SK-N-SH treated with all-trans-retinoic acid at 6 μM for 48 hours (cell line): ENCODE measurements at regions not wholly inside any gene's neighbourhood (a gene's known extent, or its start where the extent isn't known, plus 50 kb on each side); places are given as distances from the start of the nearest gene placed in this dataset.

Experiments used
- ATAC-seq: fragments of 200-7000 bp; cut with Tn5 transposase; 3 replicates; pipeline ENCODE4 v1.9.1; 2020; ENCODE audit warnings: mild to moderate bottlenecking, moderate library complexity
- ARNTL ChIP-seq: fragments of 450-650 bp; formaldehyde crosslinking; IDR thresholded peaks from 2 replicates; pipeline ENCODE4 v1.5.0; 2020; ENCODE audit warnings: low read depth, mild to moderate bottlenecking, moderate library complexity, borderline replicate concordance
- BACH2 ChIP-seq: fragments of 250-450 bp; sonication (Bioruptor Pico); IDR thresholded peaks from 2 replicates; pipeline ENCODE4 v1.9.0; 2021; ENCODE audit warnings: mild to moderate bottlenecking, borderline replicate concordance
- CSDC2 ChIP-seq: fragments of 250-450 bp; sonication (Bioruptor Pico); IDR thresholded peaks from 2 replicates; pipeline ENCODE4 v1.5.0; 2020; ENCODE audit warnings: mild to moderate bottlenecking, moderate library complexity
- GLIS3 ChIP-seq: fragments of 250-450 bp; sonication (Bioruptor Pico); IDR thresholded peaks from 2 replicates; pipeline ENCODE4 v1.5.0; 2020; ENCODE audit warnings: mild to moderate bottlenecking, moderate library complexity
- ISL1 ChIP-seq: fragments of 250-450 bp; sonication (Bioruptor Pico); IDR thresholded peaks from 2 replicates; pipeline ENCODE4 v2.1.2; 2022; ENCODE audit warnings: mild to moderate bottlenecking, moderate library complexity
- OSR1 ChIP-seq: fragments of 250-450 bp; sonication (Bioruptor Pico); IDR thresholded peaks from 2 replicates; pipeline ENCODE4 v1.8.0; 2022; ENCODE audit warnings: moderate library complexity, mild to moderate bottlenecking, inconsistent platforms
- PATZ1 ChIP-seq: fragments of 250-450 bp; sonication (Bioruptor Pico); IDR thresholded peaks from 2 replicates; pipeline ENCODE4 v1.8.0; 2020; ENCODE audit warnings: mild to moderate bottlenecking, moderate library complexity, borderline replicate concordance
- PPARA ChIP-seq: fragments of 250-450 bp; sonication (Bioruptor Pico); IDR thresholded peaks from 2 replicates; pipeline ENCODE4 v1.5.0; 2020; ENCODE audit warnings: mild to moderate bottlenecking, borderline replicate concordance
- RARB ChIP-seq: fragments of 250-450 bp; sonication (Bioruptor Pico); IDR thresholded peaks from 2 replicates; pipeline ENCODE4 v1.8.0; 2021; ENCODE audit warnings: mild to moderate bottlenecking, moderate library complexity
- SNAI2 ChIP-seq: fragments of 250-450 bp; sonication (Bioruptor Pico); IDR thresholded peaks from 2 replicates; pipeline ENCODE4 v1.5.0; 2020; ENCODE audit warnings: mild to moderate bottlenecking, moderate library complexity
- TCF4 ChIP-seq: fragments of 250-450 bp; sonication (Bioruptor Pico); IDR thresholded peaks from 2 replicates; pipeline ENCODE4 v1.8.0; 2021; ENCODE audit warnings: mild to moderate bottlenecking, moderate library complexity, borderline replicate concordance
- TOX ChIP-seq: fragments of 250-450 bp; sonication (Bioruptor Pico); IDR thresholded peaks from 2 replicates; pipeline ENCODE4 v1.8.0; 2021; ENCODE audit warnings: mild to moderate bottlenecking, moderate library complexity, borderline replicate concordance
- ZC3H10 ChIP-seq: fragments of 250-450 bp; sonication (Bioruptor Pico); IDR thresholded peaks from 2 replicates; pipeline ENCODE4 v1.5.1; 2021; ENCODE audit warnings: mild to moderate bottlenecking, moderate library complexity
- ZFP3 ChIP-seq: fragments of 250-450 bp; sonication (Bioruptor Pico); IDR thresholded peaks from 2 replicates; pipeline ENCODE4 v1.5.0; 2020; ENCODE audit warnings: mild to moderate bottlenecking, moderate library complexity
- ZFP30 ChIP-seq: fragments of 450-650 bp; formaldehyde crosslinking; IDR thresholded peaks from 2 replicates; pipeline ENCODE4 v1.5.0; 2022; ENCODE audit warnings: mild to moderate bottlenecking, moderate library complexity
- ZNF565 ChIP-seq: fragments of 450-650 bp; formaldehyde crosslinking; conservative IDR thresholded peaks from 2 replicates; pipeline ENCODE4 v1.5.0; 2020; ENCODE audit warnings: low read depth, mild to moderate bottlenecking, moderate library complexity
- ZNF8 ChIP-seq: fragments of 450-650 bp; formaldehyde crosslinking; IDR thresholded peaks from 2 replicates; pipeline ENCODE4 v1.5.0; 2020; ENCODE audit warnings: mild to moderate bottlenecking, moderate library complexity
- TF ChIP-seq, protein P1 (sequence below): fragments of 250-450 bp; sonication (Bioruptor Pico); IDR thresholded peaks from 2 replicates; pipeline ENCODE4 v1.5.0; 2020; ENCODE audit warnings: mild to moderate bottlenecking, moderate library complexity
- TF ChIP-seq, protein P2 (sequence below): fragments of 250-450 bp; sonication (Bioruptor Pico); IDR thresholded peaks from 2 replicates; pipeline ENCODE4 v1.5.1; 2021; ENCODE audit warnings: mild to moderate bottlenecking, moderate library complexity
- TF ChIP-seq, protein P3 (sequence below): fragments of 250-450 bp; sonication (Bioruptor Pico); IDR thresholded peaks from 2 replicates; pipeline ENCODE4 v1.8.0; 2021; ENCODE audit warnings: low read depth, mild to moderate bottlenecking, moderate library complexity, borderline replicate concordance

DNA sequence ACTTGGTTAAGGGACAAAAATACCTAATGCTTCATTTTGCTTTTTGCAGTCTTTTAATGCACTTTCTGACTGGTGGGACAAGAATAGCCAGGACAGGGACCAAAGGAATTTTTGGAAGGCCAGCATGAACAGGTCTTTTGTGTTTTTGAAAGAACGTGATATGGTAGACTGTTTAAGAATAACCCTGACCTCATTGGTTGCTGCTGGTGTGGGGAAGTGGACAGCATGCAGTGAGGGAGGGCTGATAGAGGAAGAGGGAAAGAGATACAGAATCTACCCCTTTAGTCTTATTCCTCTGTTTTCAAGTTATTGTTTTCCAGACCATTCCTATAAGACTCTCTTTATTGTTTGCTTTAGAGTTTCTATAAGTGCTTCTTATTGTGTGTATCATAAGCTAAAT lies 816.2 kb downstream of the CDH11 start (continued):
- TF ChIP-seq, protein P1, sequence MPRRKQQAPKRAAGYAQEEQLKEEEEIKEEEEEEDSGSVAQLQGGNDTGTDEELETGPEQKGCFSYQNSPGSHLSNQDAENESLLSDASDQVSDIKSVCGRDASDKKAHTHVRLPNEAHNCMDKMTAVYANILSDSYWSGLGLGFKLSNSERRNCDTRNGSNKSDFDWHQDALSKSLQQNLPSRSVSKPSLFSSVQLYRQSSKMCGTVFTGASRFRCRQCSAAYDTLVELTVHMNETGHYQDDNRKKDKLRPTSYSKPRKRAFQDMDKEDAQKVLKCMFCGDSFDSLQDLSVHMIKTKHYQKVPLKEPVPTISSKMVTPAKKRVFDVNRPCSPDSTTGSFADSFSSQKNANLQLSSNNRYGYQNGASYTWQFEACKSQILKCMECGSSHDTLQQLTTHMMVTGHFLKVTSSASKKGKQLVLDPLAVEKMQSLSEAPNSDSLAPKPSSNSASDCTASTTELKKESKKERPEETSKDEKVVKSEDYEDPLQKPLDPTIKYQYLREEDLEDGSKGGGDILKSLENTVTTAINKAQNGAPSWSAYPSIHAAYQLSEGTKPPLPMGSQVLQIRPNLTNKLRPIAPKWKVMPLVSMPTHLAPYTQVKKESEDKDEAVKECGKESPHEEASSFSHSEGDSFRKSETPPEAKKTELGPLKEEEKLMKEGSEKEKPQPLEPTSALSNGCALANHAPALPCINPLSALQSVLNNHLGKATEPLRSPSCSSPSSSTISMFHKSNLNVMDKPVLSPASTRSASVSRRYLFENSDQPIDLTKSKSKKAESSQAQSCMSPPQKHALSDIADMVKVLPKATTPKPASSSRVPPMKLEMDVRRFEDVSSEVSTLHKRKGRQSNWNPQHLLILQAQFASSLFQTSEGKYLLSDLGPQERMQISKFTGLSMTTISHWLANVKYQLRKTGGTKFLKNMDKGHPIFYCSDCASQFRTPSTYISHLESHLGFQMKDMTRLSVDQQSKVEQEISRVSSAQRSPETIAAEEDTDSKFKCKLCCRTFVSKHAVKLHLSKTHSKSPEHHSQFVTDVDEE: no peak
- no peak for TF ChIP-seq TCF4 (CRISPR knock-in tag)

DNA sequence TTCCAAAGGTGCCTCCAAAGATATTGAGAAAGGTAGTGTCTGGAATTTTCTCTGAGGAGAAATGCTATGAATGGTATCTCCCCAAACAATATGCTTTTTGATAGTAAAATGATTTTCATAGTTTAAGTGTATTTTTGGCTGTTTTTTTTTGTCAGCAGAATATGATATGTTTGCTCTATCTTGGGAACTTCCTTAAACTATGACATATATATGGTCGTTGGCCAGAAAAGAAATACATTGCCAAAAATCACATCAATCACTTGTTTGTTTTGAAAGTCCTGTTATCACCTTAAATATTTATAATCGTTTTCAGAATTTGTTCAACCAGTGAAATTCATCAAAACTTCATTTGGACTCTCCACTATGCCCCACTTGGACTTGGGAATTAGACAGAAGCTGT lies 816.9 kb downstream of the CDH11 start:
- no peak for ATAC-seq
- no peak for TF ChIP-seq ZFP30
- no peak for TF ChIP-seq CSDC2 (CRISPR knock-in tag)
- TF ChIP-seq, protein P1: no peak
- TF ChIP-seq, protein P2, sequence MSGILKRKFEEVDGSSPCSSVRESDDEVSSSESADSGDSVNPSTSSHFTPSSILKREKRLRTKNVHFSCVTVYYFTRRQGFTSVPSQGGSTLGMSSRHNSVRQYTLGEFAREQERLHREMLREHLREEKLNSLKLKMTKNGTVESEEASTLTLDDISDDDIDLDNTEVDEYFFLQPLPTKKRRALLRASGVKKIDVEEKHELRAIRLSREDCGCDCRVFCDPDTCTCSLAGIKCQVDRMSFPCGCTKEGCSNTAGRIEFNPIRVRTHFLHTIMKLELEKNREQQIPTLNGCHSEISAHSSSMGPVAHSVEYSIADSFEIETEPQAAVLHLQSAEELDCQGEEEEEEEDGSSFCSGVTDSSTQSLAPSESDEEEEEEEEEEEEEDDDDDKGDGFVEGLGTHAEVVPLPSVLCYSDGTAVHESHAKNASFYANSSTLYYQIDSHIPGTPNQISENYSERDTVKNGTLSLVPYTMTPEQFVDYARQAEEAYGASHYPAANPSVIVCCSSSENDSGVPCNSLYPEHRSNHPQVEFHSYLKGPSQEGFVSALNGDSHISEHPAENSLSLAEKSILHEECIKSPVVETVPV (CRISPR knock-in tag): no peak
- TF ChIP-seq TCF4 (CRISPR knock-in tag): no peak
- no peak for TF ChIP-seq ZNF8 (CRISPR knock-in tag)
- no peak for TF ChIP-seq BACH2
- no peak for TF ChIP-seq RARB (CRISPR knock-in tag)
- TF ChIP-seq ZFP3: no peak
- no peak for TF ChIP-seq OSR1 (CRISPR knock-in tag)
- TF ChIP-seq TOX: no peak
- TF ChIP-seq, protein P3, sequence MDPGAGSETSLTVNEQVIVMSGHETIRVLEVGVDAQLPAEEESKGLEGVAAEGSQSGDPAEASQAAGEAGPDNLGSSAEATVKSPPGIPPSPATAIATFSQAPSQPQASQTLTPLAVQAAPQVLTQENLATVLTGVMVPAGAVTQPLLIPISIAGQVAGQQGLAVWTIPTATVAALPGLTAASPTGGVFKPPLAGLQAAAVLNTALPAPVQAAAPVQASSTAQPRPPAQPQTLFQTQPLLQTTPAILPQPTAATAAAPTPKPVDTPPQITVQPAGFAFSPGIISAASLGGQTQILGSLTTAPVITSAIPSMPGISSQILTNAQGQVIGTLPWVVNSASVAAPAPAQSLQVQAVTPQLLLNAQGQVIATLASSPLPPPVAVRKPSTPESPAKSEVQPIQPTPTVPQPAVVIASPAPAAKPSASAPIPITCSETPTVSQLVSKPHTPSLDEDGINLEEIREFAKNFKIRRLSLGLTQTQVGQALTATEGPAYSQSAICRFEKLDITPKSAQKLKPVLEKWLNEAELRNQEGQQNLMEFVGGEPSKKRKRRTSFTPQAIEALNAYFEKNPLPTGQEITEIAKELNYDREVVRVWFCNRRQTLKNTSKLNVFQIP: no peak
- TF ChIP-seq GLIS3 (CRISPR knock-in tag): no peak
- TF ChIP-seq ZNF565 (CRISPR knock-in tag): no peak
- no peak for TF ChIP-seq ISL1 (CRISPR knock-in tag)
- TF ChIP-seq PPARA (CRISPR knock-in tag): no peak
- TF ChIP-seq ARNTL (CRISPR knock-in tag): no peak
- no peak for TF ChIP-seq PATZ1 (CRISPR knock-in tag)
- no peak for TF ChIP-seq ZC3H10 (CRISPR knock-in tag)
- no peak for TF ChIP-seq SNAI2 (CRISPR knock-in tag)
- TF ChIP-seq, all 23 proteins: peak for 0

DNA sequence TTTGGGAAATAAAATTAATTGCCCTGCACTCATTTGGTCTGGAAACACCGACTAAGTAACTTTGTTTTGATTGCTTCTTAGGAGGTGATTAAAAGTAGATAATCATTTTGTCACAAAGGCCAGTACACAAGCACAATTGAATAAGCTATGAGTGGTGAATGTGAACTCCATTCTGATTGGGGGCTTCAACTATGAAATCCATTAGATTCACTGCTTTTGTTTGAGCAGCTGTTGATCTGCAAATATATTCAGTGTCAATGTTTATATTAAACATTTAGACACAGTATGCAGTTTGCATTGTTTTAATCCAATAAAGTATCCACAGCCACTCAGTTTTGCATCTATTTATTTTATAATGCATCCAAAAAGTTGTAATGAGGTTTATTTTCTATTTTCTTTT lies 817.5 kb downstream of the CDH11 start:
- TF ChIP-seq CSDC2 (CRISPR knock-in tag) (no peak), PATZ1 (CRISPR knock-in tag) (no peak), BACH2 (no peak)
- TF ChIP-seq, protein P1: no peak
- no peak for ATAC-seq
